K562 (cell line): ENCODE measurements at regions not wholly inside any gene's neighbourhood (a gene's known extent, or its start where the extent isn't known, plus 50 kb on each side); places are given as distances from the start of the nearest gene placed in this dataset.

Source experiments
- ATAC-seq: fragments of 200-7000 bp; cut with Tn5 transposase; 3 replicates; pipeline ENCODE4 v1.9.1; 2020; ENCODE audit warnings: moderate library complexity
- BruUV-seq: library from RNA; stranded (reverse); fragments of 400-500 nt; replicated peaks from 2 replicates; lab custom pipeline; 2021; lab: Mats Ljungman, UMichigan
- CTCF ChIA-PET: fragments of 300-600 bp; formaldehyde crosslinking; extraction: SDS; loops from one replicate; lab custom pipeline; 2021; ENCODE audit warnings: low intra/inter-chr PET ratio; lab: Yijun Ruan, JAX
- POLR2A ChIA-PET: fragments of 300-600, 350-650 bp; sonication (Branson Sonifier 250); formaldehyde crosslinking; extraction: SDS; loops from one replicate; lab custom pipeline; 2021; ENCODE audit warnings: antibody characterized with exemption, inconsistent platforms; lab: Yijun Ruan, JAX
- DNase-seq, 4 experiments: peaks; one replicate each; pipeline versions ENCODE4 v3.0.0 to v3.0.0-alpha.2; 2011 to 2018; ENCODE audit warnings: low spot score in 3 of 4, mixed read lengths in 3 of 4; ENCODE audit errors: extremely low read depth in 1 of 4
- FAIRE-seq: peaks from 2 replicates; lab custom pipeline; 2011; peaks lifted over from hg19 to GRCh38; lab: Jason Lieb, UNC
- H2AFZ ChIP-seq: 2 replicates; pipeline ENCODE4 v1.6.0; 2011; ENCODE audit warnings: low read depth, low read length, control low read depth, inconsistent platforms
- H3K27ac ChIP-seq: fragments of 200-600 bp; 3 replicates; pipeline ENCODE4 v1.8.0; 2011; ENCODE audit warnings: low read depth, mild to moderate bottlenecking, control low read depth, inconsistent platforms, low read length, moderate library complexity, mixed read lengths; ENCODE audit errors: extremely low read depth
- H3K27me3 ChIP-seq, 2 experiments: fragments of 300-600 bp in 1 of 2; 2 replicates in 1 of 2; 3 replicates in 1 of 2; pipeline versions ENCODE4 v1.6.0 to v1.8.0; 2011; ENCODE audit warnings: inconsistent platforms in 2 of 2, low read length in 2 of 2, mild to moderate bottlenecking in 1 of 2, mixed read lengths in 1 of 2, moderate library complexity in 1 of 2; ENCODE audit not compliant: control insufficient read depth in 2 of 2, insufficient read depth in 2 of 2
- H3K36me3 ChIP-seq: fragments of 300-600 bp; 3 replicates; pipeline ENCODE4 v1.8.0; 2011; ENCODE audit warnings: mild to moderate bottlenecking, low read length, inconsistent platforms; ENCODE audit not compliant: control insufficient read depth, insufficient read depth
- H3K4me1 ChIP-seq, 2 experiments: fragments of 200-600 bp in 1 of 2; replicated peaks in 1 of 2; 2 replicates in 1 of 2; 3 replicates in 1 of 2; pipeline versions ENCODE4 v1.5.1 to v1.8.0; 2011; ENCODE audit warnings: inconsistent platforms in 2 of 2, low read length in 2 of 2, mild to moderate bottlenecking in 1 of 2, mixed read lengths in 1 of 2, moderate library complexity in 1 of 2; ENCODE audit not compliant: control insufficient read depth in 2 of 2, insufficient read depth in 2 of 2
- H3K4me2 ChIP-seq: 2 replicates; pipeline ENCODE4 v1.6.1; 2011; ENCODE audit warnings: low read length, control low read depth, inconsistent platforms, mixed read lengths; ENCODE audit not compliant: insufficient read depth
- H3K4me3 ChIP-seq: fragments of 200-600 bp; sonication (generic), shearing (Covaris generic); 2 replicates; pipeline ENCODE4 v1.5.1; 2016; ENCODE audit warnings: control low read depth, inconsistent platforms
- H3K79me2 ChIP-seq: fragments of 200-600 bp; 3 replicates; pipeline ENCODE4 v1.8.0; 2011; ENCODE audit warnings: low read length, inconsistent platforms; ENCODE audit not compliant: control insufficient read depth, insufficient read depth
- H3K9ac ChIP-seq, 2 experiments: 2 replicates each; pipeline versions ENCODE4 v1.6.0 to v1.6.1; 2011; ENCODE audit warnings: low read depth in 2 of 2, low read length in 2 of 2, control low read depth in 1 of 2, inconsistent platforms in 1 of 2, mild to moderate bottlenecking in 1 of 2, mixed read lengths in 1 of 2; ENCODE audit not compliant: insufficient read depth in 1 of 2
- H3K9me1 ChIP-seq: one replicate; pipeline ENCODE4 v1.6.0; 2011; ENCODE audit warnings: inconsistent platforms, mild to moderate bottlenecking, low read length, moderate library complexity; ENCODE audit not compliant: control insufficient read depth, insufficient read depth
- H3K9me3 ChIP-seq: replicated peaks from 2 replicates; pipeline ENCODE4 v1.5.1; 2011; ENCODE audit warnings: low read depth, low read length, inconsistent platforms; ENCODE audit not compliant: control insufficient read depth, insufficient read depth
- H4K20me1 ChIP-seq: replicated peaks from 2 replicates; pipeline ENCODE4 v1.6.1; 2011; ENCODE audit warnings: low read length, inconsistent platforms, mixed read lengths; ENCODE audit not compliant: control insufficient read depth, insufficient read depth
- BRD4 ChIP-seq: fragments of 200-600 bp; sonication (generic); IDR thresholded peaks from 2 replicates; pipeline ENCODE4 v1.6.1; 2017; ENCODE audit warnings: inconsistent platforms
- HDGF ChIP-seq: fragments of 450-650 bp; IDR thresholded peaks from 2 replicates; pipeline ENCODE4 v1.6.1; 2016
- MBD2 ChIP-seq: sonication (generic); IDR thresholded peaks from 2 replicates; pipeline ENCODE4 v1.6.1; 2016; ENCODE audit warnings: low read depth, borderline replicate concordance
- MEIS2 ChIP-seq: fragments of 450-650 bp; IDR thresholded peaks from 2 replicates; pipeline ENCODE4 v1.6.1; 2014; ENCODE audit warnings: mild to moderate bottlenecking; ENCODE audit not compliant: partially characterized antibody
- PYGO2 ChIP-seq: fragments of 450-650 bp; IDR thresholded peaks from 2 replicates; pipeline ENCODE4 v1.6.1; 2016; ENCODE audit warnings: mild to moderate bottlenecking, missing genetic modification characterization, moderate library complexity, missing compliant biosample characterization
- SAFB ChIP-seq: fragments of 200-400 bp; formaldehyde crosslinking; IDR thresholded peaks from 2 replicates; pipeline ENCODE4 v1.6.1; 2017; ENCODE audit warnings: low read depth, low read length, borderline replicate concordance
- TEAD1 ChIP-seq, 2 experiments: fragments of 450-650 bp in 1 of 2; sonication (generic) in 1 of 2; formaldehyde crosslinking; IDR thresholded peaks; 2 replicates each; pipeline versions ENCODE4 v1.4.0 to v1.8.0; 2020 to 2022; ENCODE audit warnings: mild to moderate bottlenecking in 2 of 2, missing genetic modification reagents in 1 of 2
- ZNF764 ChIP-seq: fragments of 250-450 bp; sonication (Bioruptor Pico); IDR thresholded peaks from 2 replicates; pipeline ENCODE4 v1.4.0; 2020; ENCODE audit warnings: low read depth, mild to moderate bottlenecking, moderate library complexity
- WGBS: fragments of 100-300 bp; shearing (Covaris generic); methylation state at CpG from one replicate; pipeline ENCODE4 v1.1.6; 2016; ENCODE audit warnings: low coverage, mixed read lengths; ENCODE audit not compliant: insufficient coverage; ENCODE audit errors: missing lambda C conversion rate; 5-methylcytosine and 5-hydroxymethylcytosine counted together
- in situ Hi-C: fragments of 300-500 bp; cut with MboI; formaldehyde crosslinking; loops from 4 replicates; pipeline ENCODE4 v1.15.0; 2018; ENCODE audit warnings: inconsistent platforms, mixed read lengths
- intact Hi-C: fragments of 100-400 bp; cut with micrococcal nuclease; formaldehyde crosslinking; loops from 2 replicates; pipeline ENCODE4 v1.14.2; 2022
- TF ChIP-seq, protein P1 (sequence below): fragments of 450-650 bp; conservative IDR thresholded peaks from 2 replicates; pipeline ENCODE4 v1.6.1; 2016; ENCODE audit warnings: missing genetic modification characterization, low read depth, mild to moderate bottlenecking, missing compliant biosample characterization, moderate library complexity
- TF ChIP-seq, protein P2 (sequence below): sonication (generic); formaldehyde crosslinking; IDR thresholded peaks from 2 replicates; pipeline ENCODE4 v1.8.0; 2022; ENCODE audit warnings: mild to moderate bottlenecking, missing genetic modification reagents
- TF ChIP-seq, protein P3 (sequence below): IDR thresholded peaks from 3 replicates; pipeline ENCODE4 v1.6.1; 2011; ENCODE audit warnings: borderline replicate concordance, mild to moderate bottlenecking, moderate library complexity; ENCODE audit not compliant: insufficient read length; ENCODE audit errors: extremely low read depth

- TF ChIP-seq ZNF764 (no peak), PYGO2 (tag) (no peak), BRD4 (no peak), MEIS2 (no peak), HDGF (no peak), TEAD1 (CRISPR knock-in tag; IDR thresholded peaks at IDR 0.05) (no peak), MBD2 (no peak), SAFB (no peak)
- TF ChIP-seq, protein P1, sequence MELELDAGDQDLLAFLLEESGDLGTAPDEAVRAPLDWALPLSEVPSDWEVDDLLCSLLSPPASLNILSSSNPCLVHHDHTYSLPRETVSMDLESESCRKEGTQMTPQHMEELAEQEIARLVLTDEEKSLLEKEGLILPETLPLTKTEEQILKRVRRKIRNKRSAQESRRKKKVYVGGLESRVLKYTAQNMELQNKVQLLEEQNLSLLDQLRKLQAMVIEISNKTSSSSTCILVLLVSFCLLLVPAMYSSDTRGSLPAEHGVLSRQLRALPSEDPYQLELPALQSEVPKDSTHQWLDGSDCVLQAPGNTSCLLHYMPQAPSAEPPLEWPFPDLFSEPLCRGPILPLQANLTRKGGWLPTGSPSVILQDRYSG (tag) = no peak
- TF ChIP-seq, protein P2, sequence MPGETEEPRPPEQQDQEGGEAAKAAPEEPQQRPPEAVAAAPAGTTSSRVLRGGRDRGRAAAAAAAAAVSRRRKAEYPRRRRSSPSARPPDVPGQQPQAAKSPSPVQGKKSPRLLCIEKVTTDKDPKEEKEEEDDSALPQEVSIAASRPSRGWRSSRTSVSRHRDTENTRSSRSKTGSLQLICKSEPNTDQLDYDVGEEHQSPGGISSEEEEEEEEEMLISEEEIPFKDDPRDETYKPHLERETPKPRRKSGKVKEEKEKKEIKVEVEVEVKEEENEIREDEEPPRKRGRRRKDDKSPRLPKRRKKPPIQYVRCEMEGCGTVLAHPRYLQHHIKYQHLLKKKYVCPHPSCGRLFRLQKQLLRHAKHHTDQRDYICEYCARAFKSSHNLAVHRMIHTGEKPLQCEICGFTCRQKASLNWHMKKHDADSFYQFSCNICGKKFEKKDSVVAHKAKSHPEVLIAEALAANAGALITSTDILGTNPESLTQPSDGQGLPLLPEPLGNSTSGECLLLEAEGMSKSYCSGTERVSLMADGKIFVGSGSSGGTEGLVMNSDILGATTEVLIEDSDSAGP (CRISPR knock-in tag) = no peak
- TF ChIP-seq, protein P3, sequence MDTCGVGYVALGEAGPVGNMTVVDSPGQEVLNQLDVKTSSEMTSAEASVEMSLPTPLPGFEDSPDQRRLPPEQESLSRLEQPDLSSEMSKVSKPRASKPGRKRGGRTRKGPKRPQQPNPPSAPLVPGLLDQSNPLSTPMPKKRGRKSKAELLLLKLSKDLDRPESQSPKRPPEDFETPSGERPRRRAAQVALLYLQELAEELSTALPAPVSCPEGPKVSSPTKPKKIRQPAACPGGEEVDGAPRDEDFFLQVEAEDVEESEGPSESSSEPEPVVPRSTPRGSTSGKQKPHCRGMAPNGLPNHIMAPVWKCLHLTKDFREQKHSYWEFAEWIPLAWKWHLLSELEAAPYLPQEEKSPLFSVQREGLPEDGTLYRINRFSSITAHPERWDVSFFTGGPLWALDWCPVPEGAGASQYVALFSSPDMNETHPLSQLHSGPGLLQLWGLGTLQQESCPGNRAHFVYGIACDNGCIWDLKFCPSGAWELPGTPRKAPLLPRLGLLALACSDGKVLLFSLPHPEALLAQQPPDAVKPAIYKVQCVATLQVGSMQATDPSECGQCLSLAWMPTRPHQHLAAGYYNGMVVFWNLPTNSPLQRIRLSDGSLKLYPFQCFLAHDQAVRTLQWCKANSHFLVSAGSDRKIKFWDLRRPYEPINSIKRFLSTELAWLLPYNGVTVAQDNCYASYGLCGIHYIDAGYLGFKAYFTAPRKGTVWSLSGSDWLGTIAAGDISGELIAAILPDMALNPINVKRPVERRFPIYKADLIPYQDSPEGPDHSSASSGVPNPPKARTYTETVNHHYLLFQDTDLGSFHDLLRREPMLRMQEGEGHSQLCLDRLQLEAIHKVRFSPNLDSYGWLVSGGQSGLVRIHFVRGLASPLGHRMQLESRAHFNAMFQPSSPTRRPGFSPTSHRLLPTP = no peak
- ChIA-PET POLR2A (interaction anchor here (0.6 kb wide), 1 partner anchor 15 kb away, joined by 4 read pairs; no protein-coding TSS in a partner anchor), CTCF (no interaction called here)
- ATAC-seq = no peak
- DNase-seq = no peak
- in situ Hi-C loops (no loop called here), intact Hi-C loops (no loop called here)
- Histone ChIP-seq H3K4me1 (no peaks in the 10 kb centered on the region), H3K4me3 (no peak overlapping the region), H3K4me2 (no peak overlapping the region), H3K9ac (no peak overlapping the region), H3K79me2 (no peaks in the 10 kb centered on the region), H4K20me1 (no peaks in the 10 kb centered on the region), H3K27me3 (peaks cover 0 to 4% of the 10 kb centered on the region in 2 experiments; a peak in 1 of 5 replicates), H2AFZ (no peak overlapping the region), H3K36me3 (no peaks in the 10 kb centered on the region), H3K27ac (no peak overlapping the region), H3K9me3 (no peaks in the 10 kb centered on the region), H3K9me1 (no peaks in the 10 kb centered on the region)
- no peak for FAIRE-seq
- no TSS peak for BruUV-seq
- 0% methylated on average over 2 of the region's 2 CpGs for WGBS
Observed at GRCh38 chr16:66254751-66255150, 111.7 kb upstream of the CDH5 start.
